Right lobe of liver (tissue), 6 donors: ENCODE measurements at regions not wholly inside any gene's neighbourhood (a gene's known extent, or its start where the extent isn't known, plus 50 kb on each side); places are given as distances from the start of the nearest gene placed in this dataset.
"Not testable (repeated sequence)": the region's sequence is repeated elsewhere in the genome, so short reads cannot be mapped to it uniquely, and the experiment has no call there.

Experiments
- ATAC-seq, 4 donors: fragments of 200-7000 bp; cut with Tn5 transposase; one replicate each; pipeline ENCODE4 v1.9.1; 2020; ENCODE audit warnings: mild to moderate bottlenecking in 4 of 4, moderate library complexity in 4 of 4
- DNase-seq, 3 donors: peaks; one replicate each; pipeline ENCODE4 v3.0.0-alpha.2; 2020
- H3K27ac ChIP-seq, 3 donors: fragments of 200-600 bp; one replicate each; pipeline ENCODE4 v1.8.0; 2022
- H3K27me3 ChIP-seq, 2 donors: fragments of 200-600 bp; one replicate each; pipeline ENCODE4 v1.8.0; 2022
- H3K36me3 ChIP-seq, 4 donors: fragments of 200-600 bp; sonication (generic) in 1 of 4; one replicate each; pipeline versions ENCODE4 v1.5.1 to v1.8.0; 2017 to 2022; ENCODE audit warnings: control low read depth in 1 of 4
- H3K4me1 ChIP-seq, 4 donors: fragments of 200-600 bp; sonication (generic) in 1 of 4; one replicate each; pipeline versions ENCODE4 v1.5.1 to v1.8.0; 2017 to 2022; ENCODE audit warnings: control low read depth in 1 of 4
- H3K4me3 ChIP-seq, 3 donors: fragments of 200-600 bp; one replicate each; pipeline ENCODE4 v1.8.0; 2022
- H3K9me3 ChIP-seq, 4 donors: fragments of 200-600 bp; sonication (generic) in 1 of 4; one replicate each; pipeline versions ENCODE4 v1.5.1 to v1.8.0; 2017 to 2022; ENCODE audit warnings: control low read depth in 1 of 4
- CTCF ChIP-seq, 4 donors: fragments of 200-600 bp in 3 of 4; fragments of 450-650 bp in 1 of 4; IDR thresholded peaks; one replicate each; pipeline versions ENCODE4 v1.5.1 to v1.8.0; 2016 to 2022; ENCODE audit warnings: antibody characterized with exemption in 4 of 4, mild to moderate bottlenecking in 2 of 4
- POLR2A ChIP-seq: fragments of 450-650 bp; IDR thresholded peaks from one replicate; pipeline ENCODE4 v1.6.1; 2017; ENCODE audit warnings: antibody characterized with exemption, mild to moderate bottlenecking
- WGBS: methylation state at CpG from one replicate; pipeline ENCODE4 v1.1.6; 2018; ENCODE audit warnings: low coverage, low lambda C conversion rate; ENCODE audit not compliant: insufficient coverage; ENCODE audit errors: missing lambda C conversion rate; 5-methylcytosine and 5-hydroxymethylcytosine counted together
- intact Hi-C, 2 donors: fragments of 100-400 bp; cut with DNase I; formaldehyde crosslinking; loops; one replicate each; pipeline versions ENCODE4 v1.11.2 to v1.14.1; 2022
- donor health status: DM: no; HTN: yes; CAD: no.
- donor health status: DM: no; HTN: no; CAD: no.
- donor health status: DM: no; HTN: no; CAD: no.
- donor health status: DM: no; HTN: yes; CAD: no.
- donor health status: DM: no; HTN: yes; CAD: no.

GRCh38 chr12:41652981-41653380 is 464.9 kb downstream of the PDZRN4 start:
- ATAC-seq = no peak
- no peak overlapping the region for H3K4me3 ChIP-seq
- no peaks in the 10 kb centered on the region for H3K36me3 ChIP-seq
- H3K27ac ChIP-seq = no peak overlapping the region
- TF ChIP-seq CTCF (IDR thresholded peaks at IDR 0.05) = no peak
- no peak for TF ChIP-seq POLR2A
- intact Hi-C loops = no loop called here
- H3K4me1 ChIP-seq = no peaks in the 10 kb centered on the region
- WGBS = 72% methylated on average over 8 of the region's 8 CpGs
- no peaks in the 10 kb centered on the region for H3K27me3 ChIP-seq
- no peak for DNase-seq
- no peaks in the 10 kb centered on the region for H3K9me3 ChIP-seq

GRCh38 chr12:41645624-41646023 is 457.5 kb downstream of the PDZRN4 start:
- WGBS = 80% methylated on average over 1 of the region's 1 CpG
- ATAC-seq = no peak
- Histone ChIP-seq H3K9me3 (no peaks in the 10 kb centered on the region), H3K4me3 (no peak overlapping the region), H3K36me3 (no peaks in the 10 kb centered on the region), H3K27ac (no peak overlapping the region), H3K27me3 (no peaks in the 10 kb centered on the region), H3K4me1 (no peaks in the 10 kb centered on the region)
- no peak for TF ChIP-seq POLR2A
- TF ChIP-seq CTCF (IDR thresholded peaks at IDR 0.05) = no peak
- DNase-seq = no peak
- intact Hi-C loops = no loop called here

GRCh38 chr12:41642808-41643207 is 454.7 kb downstream of the PDZRN4 start:
- H3K9me3 ChIP-seq, H3K36me3 ChIP-seq, ATAC-seq, H3K4me3 ChIP-seq, H3K27ac ChIP-seq, intact Hi-C loops, DNase-seq, H3K27me3 ChIP-seq, H3K4me1 ChIP-seq: not testable (repeated sequence)
- WGBS = 80% methylated on average over 9 of the region's 11 CpGs

GRCh38 chr12:41636653-41637052 is 448.5 kb downstream of the PDZRN4 start:
- intact Hi-C loops = no loop called here
- no peak for TF ChIP-seq POLR2A
- TF ChIP-seq CTCF (IDR thresholded peaks at IDR 0.05) = no peak
- Histone ChIP-seq H3K4me3 (no peak overlapping the region), H3K36me3 (no peaks in the 10 kb centered on the region), H3K27ac (no peak overlapping the region), H3K27me3 (no peaks in the 10 kb centered on the region), H3K4me1 (no peaks in the 10 kb centered on the region), H3K9me3 (no peaks in the 10 kb centered on the region)
- DNase-seq (no peak), ATAC-seq (no peak)
- WGBS = 74% methylated on average over 4 of the region's 4 CpGs

- WGBS = 49% methylated on average over 5 of the region's 5 CpGs
- no peak for ATAC-seq
- intact Hi-C loops = no loop called here
- Histone ChIP-seq H3K36me3 (no peaks in the 10 kb centered on the region), H3K9me3 (no peaks in the 10 kb centered on the region), H3K27me3 (no peaks in the 10 kb centered on the region), H3K27ac (no peak overlapping the region), H3K4me1 (no peaks in the 10 kb centered on the region), H3K4me3 (no peak overlapping the region)
- TF ChIP-seq POLR2A (no peak), CTCF (IDR thresholded peaks at IDR 0.05) (no peak)
- DNase-seq = no peak
These were observed 447.7 kb downstream of the PDZRN4 start for GRCh38 chr12:41635626-41636364.
